ENCODE measurements at regions not wholly inside any gene's neighbourhood (a gene's known extent, or its start where the extent isn't known, plus 50 kb on each side); places are given as distances from the start of the nearest gene placed in this dataset.
A peak's percentile ranks its signal among the peaks of the same experiment; 100 is the strongest.

DNA sequence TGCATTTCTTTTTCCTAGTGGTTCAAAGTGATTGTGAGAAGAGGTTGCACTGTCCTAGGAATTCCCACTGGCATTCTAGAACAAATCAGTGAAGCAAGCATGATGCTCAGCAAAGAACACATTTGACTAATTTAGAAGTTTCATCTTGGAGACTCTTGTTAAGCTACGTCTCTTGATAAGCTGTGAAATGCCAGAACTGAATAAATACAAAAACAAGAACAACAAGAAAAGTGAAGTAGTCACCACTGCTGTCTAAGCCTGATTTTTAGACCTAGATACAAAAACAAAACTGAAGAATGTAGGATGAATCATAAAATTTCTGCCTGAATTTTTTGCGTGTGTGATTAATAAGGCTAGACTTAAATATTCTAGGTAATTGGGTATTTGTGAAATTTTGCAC lies 1162.4 kb downstream of the TUSC7 start:
- DNase-seq, result no peak

DNA sequence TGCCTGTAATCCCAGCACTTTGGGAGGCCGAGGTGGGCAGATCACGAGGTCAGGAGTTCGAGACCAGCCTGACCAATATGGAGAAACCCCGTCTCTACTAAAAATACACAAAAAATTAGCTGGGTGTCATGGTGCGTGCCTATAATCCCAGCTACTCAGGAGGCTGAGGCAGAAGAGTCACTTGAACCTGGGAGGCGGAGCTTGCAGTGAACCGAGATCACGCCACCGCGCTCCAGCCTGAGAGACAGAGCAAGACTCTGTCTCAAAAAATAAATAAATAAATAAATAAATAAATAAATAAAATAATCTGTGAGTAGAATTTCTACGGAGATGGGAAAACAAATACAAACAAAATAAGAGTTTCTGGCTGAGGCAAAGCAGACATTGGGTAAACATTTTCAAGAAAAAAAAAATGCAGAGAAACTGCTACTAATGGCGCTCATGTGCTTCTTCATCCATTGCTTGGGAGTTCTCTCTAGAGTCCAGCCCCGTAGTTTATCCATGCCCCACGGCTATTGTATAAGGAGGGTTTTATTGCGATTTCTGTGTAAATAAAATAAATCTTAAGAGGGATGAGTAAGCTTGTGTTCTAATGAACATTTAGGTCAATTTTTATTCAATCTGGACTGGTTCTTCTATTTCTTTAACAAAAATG lies 1161.9 kb downstream of the IGSF11 start:
- DNase-seq, result peak in 1 of 3 experiments; percentile 7

DNA sequence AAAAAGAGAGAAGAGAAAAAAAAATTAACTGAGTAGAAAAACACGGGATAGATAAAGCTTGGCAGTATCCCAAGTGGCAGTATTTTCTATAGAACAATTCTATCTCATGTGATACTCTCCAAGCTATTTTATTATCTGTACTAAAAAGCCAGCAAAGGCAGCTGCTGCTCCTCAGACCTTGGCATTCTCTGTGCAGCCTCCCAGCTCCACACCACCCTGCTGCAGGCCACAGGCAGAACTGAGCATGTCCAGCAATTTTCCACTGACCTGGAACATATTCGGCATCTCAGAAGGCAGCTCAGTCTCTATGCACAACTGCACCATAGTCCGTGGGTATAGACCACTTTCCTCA lies 1161.4 kb downstream of the IGSF11 start:
- DNase-seq, result peak in 1 of 3 experiments; percentile 7

DNA sequence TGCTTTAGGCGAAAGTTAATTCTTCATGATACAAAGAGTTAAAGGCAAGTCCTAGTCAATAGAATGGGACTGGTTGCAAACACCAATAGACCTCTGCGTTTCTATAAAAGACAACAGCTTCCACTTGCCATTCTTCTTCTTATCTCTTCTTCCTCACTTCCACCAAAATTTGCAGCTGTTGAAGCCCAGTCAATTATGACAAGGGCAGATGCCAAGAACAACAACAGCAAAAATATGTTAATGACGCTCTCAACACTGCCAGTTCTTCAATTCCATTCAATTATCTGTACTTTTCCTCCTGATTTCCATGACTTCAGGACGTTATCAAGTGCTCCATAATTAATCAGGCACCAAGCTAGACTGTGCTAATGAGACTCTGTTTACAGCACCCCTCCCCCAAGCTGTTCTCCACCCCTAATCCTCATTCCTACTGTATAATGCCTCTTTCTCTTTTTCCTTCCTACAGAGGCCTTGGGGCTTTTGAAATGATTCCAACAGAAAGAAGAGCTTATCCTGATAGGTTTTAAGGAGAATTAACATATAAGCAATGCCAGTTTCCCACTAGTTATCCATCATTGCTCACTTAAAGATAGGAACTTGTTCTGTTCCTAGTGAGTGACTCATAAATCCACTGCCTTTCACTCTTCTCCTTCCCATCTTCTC lies 1160.5 kb downstream of the IGSF11 start:
- DNase-seq, result peak in 1 of 3 experiments; percentile 39

DNA sequence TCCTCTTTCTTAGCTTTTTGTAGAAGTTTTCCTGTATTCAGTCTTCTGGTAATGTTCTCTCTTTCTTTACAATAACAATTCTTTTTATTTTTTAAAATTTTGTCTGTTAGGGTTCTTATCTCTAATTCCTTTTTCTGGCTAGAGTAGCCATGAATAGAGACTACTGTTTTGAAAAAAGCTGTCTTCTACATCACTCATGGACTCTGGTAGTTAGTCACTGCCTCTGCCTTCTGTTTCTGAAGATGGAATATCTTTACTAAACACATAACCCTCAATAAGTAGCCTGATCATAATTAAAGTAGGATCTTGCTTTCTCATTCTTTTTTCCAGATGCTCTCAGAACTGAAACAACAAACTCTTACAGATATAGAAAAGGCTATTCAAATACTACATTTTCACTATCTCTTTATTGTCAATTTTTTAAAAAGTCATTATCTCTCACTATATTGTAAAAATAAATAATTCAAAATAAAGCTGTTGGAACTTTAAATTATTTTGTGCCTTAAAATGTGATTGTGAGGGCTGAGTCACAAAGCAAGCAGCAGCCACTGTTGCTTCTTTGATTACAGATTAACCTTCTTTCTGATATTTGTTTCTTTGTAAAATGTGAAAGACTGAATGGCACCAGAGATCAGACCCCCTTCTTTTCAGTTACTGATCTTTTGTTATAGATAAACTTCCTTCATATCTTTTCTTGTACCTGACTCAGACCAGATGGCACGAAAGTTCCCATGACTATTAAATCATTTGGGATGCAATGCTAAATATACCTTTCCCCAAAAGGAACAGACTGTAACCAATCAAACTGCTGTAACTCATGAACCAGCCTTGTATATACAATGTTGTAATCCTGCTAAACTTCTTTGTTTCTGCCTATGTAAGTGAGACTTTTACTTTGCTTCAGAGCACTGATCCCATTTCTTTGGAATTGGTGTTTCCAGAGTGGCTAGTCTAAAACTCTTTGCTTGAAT lies 1159.5 kb downstream of the IGSF11 start:
- no peak for DNase-seq

DNA sequence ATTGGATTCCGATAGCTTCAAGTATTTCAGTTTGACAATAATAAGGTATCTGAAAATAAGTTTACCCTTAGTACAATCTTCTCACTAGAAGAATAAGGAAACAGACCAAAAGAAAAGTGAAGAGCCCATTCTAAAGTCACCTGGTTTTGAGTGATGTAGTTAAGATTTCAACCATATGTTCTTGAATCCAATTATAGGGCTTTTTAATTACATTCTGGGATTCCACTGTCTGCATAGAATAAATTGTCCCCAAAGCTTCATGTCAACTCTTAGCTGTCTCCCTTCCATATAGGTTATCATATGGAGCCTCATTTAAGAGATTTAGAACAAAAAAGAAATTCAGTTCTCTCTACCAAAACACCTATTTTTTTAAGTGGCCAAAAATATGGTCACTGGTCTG lies 1158.8 kb downstream of the IGSF11 start:
- no peak for DNase-seq

DNA sequence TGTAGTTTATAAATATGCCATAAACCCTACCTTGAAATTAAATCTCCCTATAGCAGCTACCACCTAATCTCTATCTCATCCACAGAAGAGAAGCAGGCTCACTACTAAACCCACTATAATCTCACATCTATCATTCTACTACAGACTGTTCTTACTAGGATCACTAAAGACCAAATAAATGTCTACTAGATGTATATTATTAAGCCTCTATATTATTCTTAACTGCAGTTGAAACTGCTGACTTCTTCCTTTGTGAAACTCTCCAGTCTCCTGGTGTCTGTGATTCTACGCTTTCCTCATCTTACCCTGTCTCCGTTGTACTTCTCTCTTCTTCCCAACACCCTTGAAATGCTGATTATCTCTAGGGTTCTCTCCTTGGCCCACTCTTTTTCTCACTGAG lies 1154.0 kb downstream of the IGSF11 start:
- no peak for DNase-seq

DNA sequence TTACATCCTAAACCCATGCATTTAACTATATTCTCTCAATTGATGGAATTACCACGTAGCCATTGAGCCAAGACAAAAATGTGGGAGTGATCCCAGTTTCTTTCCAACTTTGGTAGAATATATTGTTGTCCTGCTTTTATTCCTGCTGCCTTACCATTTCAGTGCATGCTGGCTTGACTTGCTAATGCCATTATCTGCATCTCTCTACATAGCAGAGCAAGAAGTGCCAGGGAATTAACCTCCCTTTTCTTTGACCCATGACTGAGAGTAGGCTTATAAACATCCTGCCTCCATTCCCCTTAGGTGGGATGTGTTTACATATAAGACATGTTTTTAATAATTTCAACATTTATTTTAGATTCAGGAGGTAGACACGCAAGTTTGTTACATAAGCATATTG lies 1153.4 kb downstream of the IGSF11 start:
- DNase-seq, result no peak

DNA sequence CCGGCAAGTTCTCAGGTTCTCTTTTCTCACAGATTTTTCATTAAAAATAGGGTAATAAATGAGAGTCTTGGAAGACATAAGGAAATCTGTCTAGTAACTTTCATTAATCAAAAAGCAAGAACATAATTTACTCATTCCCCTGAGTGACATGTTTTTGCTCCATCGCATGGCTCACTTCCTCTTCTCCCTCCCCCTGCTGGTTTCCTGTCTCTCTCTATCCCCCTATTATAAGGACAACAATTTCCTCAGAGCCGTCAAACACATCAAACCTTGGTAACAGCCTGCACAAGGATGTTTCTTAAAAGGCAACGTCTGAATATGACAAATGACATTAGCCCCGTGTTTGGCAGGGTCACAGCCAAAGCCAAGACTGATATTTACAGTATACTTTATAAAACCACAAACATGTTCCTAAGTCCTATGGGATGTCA lies 1149.6 kb downstream of the IGSF11 start:
- peak; percentile 17 to 78 (median 38) for DNase-seq

DNA sequence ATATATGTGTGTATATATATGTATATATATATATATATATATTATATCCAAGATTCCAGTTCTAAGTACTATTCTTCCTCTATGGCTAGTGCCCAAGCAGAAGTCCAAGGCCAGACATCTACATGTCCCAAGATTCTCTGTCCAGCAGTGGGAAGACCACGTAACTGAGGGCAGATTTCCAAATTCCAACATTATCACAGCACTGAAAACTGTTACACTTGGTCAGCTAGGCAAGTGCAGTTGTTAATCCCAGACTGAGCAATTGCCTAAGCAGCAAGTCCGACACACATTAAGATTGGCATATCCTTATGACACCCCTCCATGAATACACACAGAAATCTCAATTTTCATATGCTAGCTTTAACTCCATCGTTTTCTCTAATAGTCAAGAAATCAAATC lies 1148.5 kb downstream of the IGSF11 start:
- DNase-seq, result no peak

DNA sequence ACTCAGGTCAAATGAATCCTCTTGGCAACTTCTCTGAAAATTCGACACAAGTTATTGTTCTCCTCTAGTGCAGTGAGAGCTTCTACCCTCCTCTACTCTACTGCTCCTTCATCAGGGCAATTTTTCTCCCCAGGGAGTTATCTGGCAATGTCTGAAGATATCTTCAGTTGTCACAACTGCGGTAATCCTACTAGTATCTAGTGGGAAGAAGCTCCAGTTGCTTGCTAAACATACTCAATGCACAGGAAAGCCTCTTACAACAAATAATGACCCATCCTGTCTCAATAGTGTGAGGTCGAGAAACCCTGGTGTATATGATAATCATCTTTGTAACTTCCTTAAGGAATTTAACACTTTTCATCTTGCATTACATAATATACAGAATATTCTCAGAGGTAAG lies 1147.6 kb downstream of the IGSF11 start:
- no peak for DNase-seq

DNA sequence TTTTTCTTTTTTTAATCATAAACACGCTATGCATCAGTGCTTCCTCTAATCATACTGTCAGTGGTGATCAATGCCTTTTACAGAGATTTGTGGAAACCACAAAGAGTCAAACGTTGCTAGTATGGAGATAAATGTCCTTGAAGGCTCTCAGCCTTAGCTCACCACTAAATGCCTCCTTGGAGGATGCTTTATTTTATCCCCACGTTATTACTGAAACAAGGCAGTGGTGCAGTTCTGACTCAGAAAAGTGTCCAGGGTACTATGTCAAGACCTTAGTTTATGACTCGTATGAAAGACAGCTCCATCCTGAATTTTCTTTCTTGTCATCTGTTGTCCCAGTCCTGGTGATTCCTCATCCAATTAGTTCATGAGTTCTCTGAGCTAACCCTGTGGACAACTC lies 1146.7 kb downstream of the IGSF11 start:
- no peak for DNase-seq

DNA sequence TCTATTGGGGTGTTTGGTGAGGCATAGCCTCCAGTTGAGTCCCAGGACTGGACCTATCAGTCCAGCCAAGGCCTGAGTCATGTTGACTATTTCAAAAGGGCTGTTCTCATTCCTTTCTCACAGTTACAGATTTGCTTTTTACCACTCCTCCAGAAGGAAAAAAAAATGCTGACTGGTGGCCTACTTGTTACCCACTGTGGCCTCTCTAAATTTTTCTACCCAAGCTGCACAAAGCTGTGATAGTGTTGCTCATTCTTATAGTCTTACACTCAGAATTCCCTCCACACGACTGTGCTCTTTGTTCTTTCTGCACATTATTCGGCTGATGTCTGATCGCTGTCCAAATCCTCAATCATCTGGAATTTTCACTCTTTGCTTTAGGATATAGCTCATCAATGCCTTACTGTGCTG lies 1142.2 kb downstream of the IGSF11 start:
- no peak for DNase-seq

DNA sequence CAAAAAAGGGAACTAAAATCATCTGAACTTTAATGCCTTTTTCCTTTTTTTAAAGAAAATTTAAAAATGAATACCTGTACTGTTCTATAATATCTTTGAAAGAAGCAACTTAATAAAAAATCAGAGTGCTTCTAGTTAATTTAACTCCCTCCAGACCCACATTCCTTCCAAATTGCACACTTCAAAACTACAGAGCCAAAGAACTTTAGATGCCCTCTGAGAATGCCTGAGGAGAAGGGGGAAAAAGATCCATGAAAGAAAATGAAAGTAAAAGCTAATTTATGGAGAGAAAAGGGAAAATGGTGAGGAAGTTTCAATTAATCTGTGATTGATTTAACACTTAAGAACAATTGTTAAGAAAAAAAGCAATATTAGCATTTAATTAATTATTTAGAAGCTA lies 1141.6 kb downstream of the IGSF11 start:
- peak in 1 of 3 experiments; percentile 35 for DNase-seq

DNA sequence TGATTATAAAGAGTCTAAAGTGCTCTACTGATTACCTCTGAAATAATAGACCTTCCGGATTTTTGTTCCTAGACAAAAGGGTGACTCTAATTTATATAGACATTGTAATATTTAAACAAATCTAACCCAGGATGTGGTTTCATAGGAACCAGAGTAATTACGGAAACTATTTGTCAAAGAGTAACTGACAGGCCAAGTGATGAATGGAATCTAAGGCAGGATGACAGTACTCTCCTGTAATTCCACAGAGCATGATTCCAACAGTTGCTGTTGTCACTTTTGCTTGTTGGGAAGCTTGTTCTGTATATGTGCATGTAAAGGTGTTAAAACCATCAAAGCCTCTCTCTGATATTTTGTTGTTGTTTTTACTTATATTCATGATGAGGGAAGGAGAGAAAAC lies 1141.0 kb downstream of the IGSF11 start:
- peak in 2 of 3 experiments; percentile 28 to 84 for DNase-seq

DNA sequence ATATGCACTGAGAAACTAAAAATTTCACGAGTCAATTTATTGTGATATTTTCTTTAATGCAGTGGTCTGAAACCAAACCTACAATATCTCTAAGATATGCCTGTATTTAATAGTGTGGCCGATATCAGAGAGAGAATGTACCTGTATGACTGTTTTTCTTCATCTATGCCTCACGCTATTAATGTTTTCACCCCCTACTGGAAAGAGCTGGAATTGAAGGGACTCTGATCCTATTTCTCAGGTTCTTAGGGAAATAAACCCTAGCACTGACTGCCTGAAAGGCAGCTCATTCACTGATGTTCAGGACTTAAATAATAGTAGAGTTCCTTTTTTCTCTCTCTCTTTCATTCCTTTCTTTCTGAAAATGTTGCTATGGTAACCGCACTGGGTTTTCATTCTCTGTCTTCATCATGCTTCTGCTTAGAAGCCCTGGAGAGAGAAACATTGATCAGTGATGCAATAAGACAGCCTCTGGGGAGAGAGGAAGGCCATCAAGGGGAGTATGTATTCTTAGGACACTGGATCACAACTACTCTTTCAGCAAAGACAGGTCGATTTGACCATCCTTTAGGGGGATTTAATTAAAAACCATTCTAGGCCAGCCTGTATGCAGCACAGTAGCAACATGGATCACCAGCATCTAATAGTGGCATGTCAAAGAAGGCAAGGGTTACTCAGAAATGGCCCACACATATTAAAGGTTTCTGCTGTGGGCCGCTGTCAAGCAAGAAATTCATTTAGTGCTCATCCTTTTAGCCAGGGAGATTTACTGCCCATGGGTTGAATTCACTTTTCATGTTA lies 1135.7 kb downstream of the IGSF11 start:
- peak in 1 of 3 experiments; percentile 3 for DNase-seq

DNA sequence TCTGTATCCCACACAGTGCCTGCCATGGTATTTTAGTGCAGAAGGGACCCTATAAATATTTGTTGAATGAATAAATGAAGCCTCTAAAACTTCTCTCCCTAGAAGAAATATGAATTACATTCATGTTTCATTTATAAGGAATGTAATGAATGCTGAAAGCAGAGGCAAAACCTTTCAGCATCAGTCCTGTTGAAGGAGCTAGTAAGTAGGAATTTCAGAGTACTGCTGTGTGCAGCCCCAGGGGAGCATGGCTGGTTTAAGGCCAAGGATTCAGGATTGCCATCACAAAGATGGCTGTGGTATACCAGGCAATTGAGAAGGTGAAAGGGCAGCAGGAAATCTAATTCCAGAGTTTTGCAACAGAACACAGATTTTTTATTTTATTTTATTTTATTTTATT lies 1131.4 kb downstream of the IGSF11 start:
- DNase-seq, result no peak

DNA sequence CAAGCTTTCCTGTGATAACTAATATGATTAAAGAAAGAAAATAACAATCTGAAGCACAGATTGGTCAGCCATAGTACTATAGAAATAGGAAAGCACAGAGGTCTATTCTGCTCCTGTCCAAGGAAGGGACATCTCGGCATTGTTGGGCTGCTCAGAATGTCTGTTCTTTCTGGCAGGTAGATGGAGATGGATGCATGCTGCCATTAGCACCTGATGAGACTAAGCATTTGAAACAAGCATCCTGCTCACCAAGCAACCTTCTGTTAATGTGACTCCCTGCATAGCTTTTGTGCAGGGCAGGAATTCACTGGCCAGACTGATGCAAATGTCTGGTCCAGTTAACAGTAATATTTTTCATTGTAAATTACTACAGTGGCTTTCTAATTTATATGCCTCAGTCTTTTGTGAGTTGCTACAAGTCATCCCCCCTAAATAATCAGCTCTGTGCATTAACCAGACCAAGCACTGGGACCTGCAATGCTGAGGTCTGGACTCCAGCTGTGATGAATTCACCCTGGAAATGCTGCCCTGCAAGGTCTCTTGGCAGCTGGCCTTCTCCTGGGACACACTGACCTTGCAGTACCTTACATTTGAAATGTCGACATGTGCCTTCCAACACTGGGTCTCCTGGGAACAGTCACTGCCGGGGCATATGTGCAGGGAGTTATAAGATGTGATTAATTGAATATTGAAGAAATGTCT lies 1123.7 kb downstream of the IGSF11 start:
- peak in 1 of 3 experiments; percentile 28 for DNase-seq

DNA sequence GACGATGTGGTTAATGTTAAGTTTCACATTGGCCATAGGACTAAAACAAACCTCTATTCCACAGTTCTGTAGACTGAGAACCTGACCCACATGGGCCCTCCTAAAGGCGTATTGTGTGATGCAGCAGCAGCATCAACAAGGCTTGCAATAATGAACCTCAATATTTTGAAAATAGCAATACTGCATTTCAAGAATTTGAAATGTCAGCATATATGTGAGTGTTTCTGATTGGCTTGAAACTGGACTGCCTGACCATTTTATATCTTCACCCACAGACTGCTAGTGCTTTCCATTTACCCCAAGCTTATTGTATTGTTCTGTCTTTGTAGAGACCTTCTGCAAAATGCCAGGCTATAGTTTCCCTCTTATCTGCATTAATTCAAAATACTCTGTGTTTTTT lies 1122.3 kb downstream of the IGSF11 start:
- no peak for DNase-seq

DNA sequence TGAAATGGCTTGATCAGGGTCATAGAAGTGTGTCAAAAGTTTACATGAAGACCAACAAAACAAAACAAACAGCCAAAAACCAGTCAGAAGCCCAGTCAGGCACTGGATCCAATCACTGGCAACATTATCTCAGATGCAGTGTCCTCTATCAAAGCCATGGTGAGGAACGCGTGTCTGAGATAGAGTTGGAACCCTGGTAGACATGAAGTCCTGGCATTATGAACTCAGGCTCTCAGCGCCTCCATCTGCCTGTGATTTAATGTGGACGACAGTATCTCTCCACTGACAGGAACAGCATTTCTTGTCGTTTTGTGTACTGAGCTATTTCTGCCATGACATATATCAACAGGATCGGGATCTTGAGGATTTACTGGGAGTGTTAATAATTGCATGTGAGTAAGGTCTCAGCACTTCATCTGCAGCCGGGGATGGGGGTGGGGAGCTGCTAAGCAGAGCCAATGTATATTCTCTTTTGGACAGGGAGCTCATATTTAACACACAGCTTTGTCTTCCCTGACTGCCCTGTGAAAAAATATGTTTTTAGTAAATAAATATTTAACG lies 1120.0 kb downstream of the IGSF11 start:
- DNase-seq, result peak in 1 of 3 experiments; percentile 39

DNA sequence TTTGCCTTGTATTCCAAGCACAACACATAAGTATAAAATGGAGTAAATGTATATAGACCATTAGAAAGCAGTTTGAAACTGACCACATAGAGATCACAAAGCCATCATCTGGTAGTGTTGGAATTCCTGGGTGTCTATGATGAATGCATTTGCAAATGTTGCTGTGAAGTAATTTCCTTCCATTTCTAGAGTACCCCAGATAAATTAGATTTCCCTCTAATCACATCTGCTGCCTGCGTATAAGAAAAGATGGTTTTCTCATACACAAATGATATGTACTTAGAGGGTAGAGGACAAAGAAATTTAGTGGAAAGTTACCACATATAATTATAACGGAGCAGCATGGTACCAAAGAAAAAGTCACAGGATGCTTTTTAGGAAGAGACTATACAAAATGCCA lies 1117.8 kb downstream of the IGSF11 start:
- DNase-seq, result no peak

DNA sequence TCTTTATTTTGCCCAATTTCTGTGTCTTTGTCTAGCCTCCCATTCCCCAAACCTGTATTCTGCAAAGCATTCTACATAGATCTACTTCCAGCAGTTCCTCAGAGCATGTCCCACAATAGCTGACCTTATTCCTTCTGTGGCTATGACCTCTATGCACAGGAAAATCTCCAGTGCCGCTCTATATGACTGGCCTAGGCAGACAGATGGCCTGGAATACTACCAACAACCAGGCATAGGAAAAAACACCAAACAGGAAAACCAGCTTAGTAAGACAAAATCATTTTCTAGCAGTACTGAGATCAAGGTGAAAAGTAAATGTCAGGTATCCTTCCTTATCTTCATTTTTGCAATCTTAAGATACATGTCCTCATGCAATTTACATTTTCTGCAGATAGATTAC lies 1115.0 kb downstream of the IGSF11 start:
- DNase-seq, result no peak
